Kidney (tissue), 13 donors: ENCODE measurements at regions not wholly inside any gene's neighbourhood (a gene's known extent, or its start where the extent isn't known, plus 50 kb on each side); places are given as distances from the start of the nearest gene placed in this dataset.

ENCODE experiments used
- DNase-seq, 5 donors: peaks; one replicate each; pipeline ENCODE4 v3.0.0-alpha.2; 2013 to 2020
- FAIRE-seq: peaks from 2 replicates; lab custom pipeline; 2012; peaks lifted over from hg19 to GRCh38; lab: Jason Lieb, UNC
- H3K27ac ChIP-seq, 2 donors: one replicate each; pipeline ENCODE4 v1.7.0; 2013; ENCODE audit warnings: low read depth in 2 of 2, low read length in 2 of 2, inconsistent platforms in 1 of 2
- H3K27me3 ChIP-seq: one replicate; pipeline ENCODE4 v1.7.1; 2013; ENCODE audit warnings: low read length, inconsistent platforms; ENCODE audit not compliant: control insufficient read depth, insufficient read depth
- H3K36me3 ChIP-seq, 3 donors: one replicate each; pipeline versions ENCODE4 v1.7.0 to v1.7.1; 2013; ENCODE audit warnings: low read length in 3 of 3, control low read depth in 1 of 3, inconsistent platforms in 1 of 3; ENCODE audit not compliant: insufficient read depth in 3 of 3, control insufficient read depth in 2 of 3
- H3K4me1 ChIP-seq, 3 donors: one replicate each; pipeline versions ENCODE4 v1.7.0 to v1.7.1; 2013; ENCODE audit warnings: low read length in 3 of 3, inconsistent platforms in 1 of 3, low read depth in 1 of 3; ENCODE audit not compliant: control insufficient read depth in 2 of 3, insufficient read depth in 2 of 3
- H3K4me3 ChIP-seq, 3 donors: one replicate each; pipeline versions ENCODE4 v1.7.0 to v1.8.1; 2013; ENCODE audit warnings: low read length in 3 of 3, control low read depth in 1 of 3, inconsistent platforms in 1 of 3
- H3K9ac ChIP-seq, 3 donors: one replicate each; pipeline versions ENCODE4 v1.7.0 to v1.7.1; 2013; ENCODE audit warnings: low read length in 3 of 3, control low read depth in 1 of 3, inconsistent platforms in 1 of 3
- H3K9me3 ChIP-seq, 3 donors: one replicate each; pipeline versions ENCODE4 v1.7.0 to v1.7.1; 2013; ENCODE audit warnings: low read length in 3 of 3, control low read depth in 1 of 3, inconsistent platforms in 1 of 3; ENCODE audit not compliant: control insufficient read depth in 2 of 3, insufficient read depth in 1 of 3
- intact Hi-C: fragments of 100-400 bp; cut with DNase I; formaldehyde crosslinking; loops from one replicate; pipeline ENCODE4 v1.11.1; 2022
- TF ChIP-seq, protein P1 (sequence below): IDR thresholded peaks from 3 replicates; pipeline ENCODE4 v1.5.1; 2012; ENCODE audit warnings: mild to moderate bottlenecking, moderate library complexity, borderline replicate concordance; ENCODE audit not compliant: insufficient read depth; ENCODE audit errors: extremely low read depth
- donor health status: control.
- donor health status: control.
- donor health status: control.
- donor health status: control.
- donor health status: control.
- donor health status: DM: yes; HTN: yes; CAD: no.
- donor health status: Normal renal cell carcinoma (clear cell type).

DNA sequence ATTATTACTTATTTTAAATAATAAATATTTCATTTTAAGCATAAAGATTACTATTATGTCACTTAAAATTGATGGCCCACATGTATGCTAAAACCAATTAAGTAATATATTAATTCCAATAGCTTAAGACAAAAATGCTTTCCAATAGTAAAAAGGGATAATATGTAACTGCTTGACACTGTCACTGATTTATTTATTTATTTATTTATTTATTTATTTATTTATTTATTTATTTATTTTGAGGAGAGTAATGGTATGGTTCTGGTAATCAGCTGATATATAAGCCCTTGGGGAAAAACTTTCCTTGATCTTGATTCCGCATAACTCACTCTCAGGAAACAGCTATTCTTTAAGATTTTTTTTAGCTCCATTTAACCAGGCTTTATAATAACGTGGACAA lies 903.0 kb upstream of the ATXN8OS start:
- Histone ChIP-seq H3K27me3 (no peaks in the 10 kb centered on the region), H3K36me3 (no peaks in the 10 kb centered on the region), H3K9me3 (no peaks in the 10 kb centered on the region), H3K9ac (no peak overlapping the region), H3K4me3 (no peak overlapping the region), H3K4me1 (no peaks in the 10 kb centered on the region), H3K27ac (no peak overlapping the region)
- intact Hi-C loops = no loop called here
- FAIRE-seq (peak; percentile 33), DNase-seq (no peak)
- TF ChIP-seq, protein P1, sequence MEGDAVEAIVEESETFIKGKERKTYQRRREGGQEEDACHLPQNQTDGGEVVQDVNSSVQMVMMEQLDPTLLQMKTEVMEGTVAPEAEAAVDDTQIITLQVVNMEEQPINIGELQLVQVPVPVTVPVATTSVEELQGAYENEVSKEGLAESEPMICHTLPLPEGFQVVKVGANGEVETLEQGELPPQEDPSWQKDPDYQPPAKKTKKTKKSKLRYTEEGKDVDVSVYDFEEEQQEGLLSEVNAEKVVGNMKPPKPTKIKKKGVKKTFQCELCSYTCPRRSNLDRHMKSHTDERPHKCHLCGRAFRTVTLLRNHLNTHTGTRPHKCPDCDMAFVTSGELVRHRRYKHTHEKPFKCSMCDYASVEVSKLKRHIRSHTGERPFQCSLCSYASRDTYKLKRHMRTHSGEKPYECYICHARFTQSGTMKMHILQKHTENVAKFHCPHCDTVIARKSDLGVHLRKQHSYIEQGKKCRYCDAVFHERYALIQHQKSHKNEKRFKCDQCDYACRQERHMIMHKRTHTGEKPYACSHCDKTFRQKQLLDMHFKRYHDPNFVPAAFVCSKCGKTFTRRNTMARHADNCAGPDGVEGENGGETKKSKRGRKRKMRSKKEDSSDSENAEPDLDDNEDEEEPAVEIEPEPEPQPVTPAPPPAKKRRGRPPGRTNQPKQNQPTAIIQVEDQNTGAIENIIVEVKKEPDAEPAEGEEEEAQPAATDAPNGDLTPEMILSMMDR = no peak

DNA sequence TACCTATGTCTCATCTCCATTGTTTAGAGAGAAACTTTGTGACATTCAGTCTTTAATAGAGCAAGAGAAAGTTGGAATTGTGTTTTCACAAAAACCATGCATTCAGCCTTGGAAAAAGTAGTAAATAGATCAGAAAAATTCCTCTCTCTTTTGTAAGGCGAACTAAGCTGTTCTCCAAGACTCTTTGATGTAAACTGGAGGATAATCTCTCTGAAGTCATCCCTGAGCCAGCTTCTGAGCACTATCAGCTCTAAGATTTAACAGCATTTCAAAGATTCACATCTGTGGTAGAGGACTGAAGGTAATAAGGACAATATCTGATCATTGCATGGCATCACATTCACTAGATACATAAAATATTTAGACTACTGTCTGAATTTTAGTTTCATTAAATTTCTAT lies 904.6 kb upstream of the ATXN8OS start:
- TF ChIP-seq, protein P1 = no peak
- no peak overlapping the region for H3K9ac ChIP-seq
- intact Hi-C loops = no loop called here
- H3K27me3 ChIP-seq = no peaks in the 10 kb centered on the region
- no peak for FAIRE-seq
- DNase-seq = no peak
- H3K36me3 ChIP-seq = no peaks in the 10 kb centered on the region
- no peak overlapping the region for H3K4me3 ChIP-seq
- H3K27ac ChIP-seq = no peak overlapping the region
- H3K4me1 ChIP-seq = no peaks in the 10 kb centered on the region
- H3K9me3 ChIP-seq = no peaks in the 10 kb centered on the region

DNA sequence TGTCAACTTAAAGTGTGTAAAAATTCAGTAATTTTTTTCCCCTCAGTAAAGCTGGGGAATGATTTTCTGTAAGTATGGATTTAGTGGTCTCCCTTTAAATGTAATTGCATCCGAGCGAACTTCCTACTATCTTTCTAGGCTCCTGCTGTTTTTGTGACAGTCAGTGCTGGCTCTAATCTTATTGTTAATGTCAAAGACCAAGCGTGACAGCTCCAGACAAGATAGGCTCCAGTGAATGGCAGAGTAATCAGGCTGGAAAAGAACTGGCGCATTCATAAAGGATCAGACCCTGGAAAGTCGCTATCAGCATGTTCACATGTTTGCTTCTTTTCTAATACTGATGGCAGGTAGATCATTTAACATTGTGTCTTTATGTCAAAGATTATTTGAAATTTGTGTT lies 908.0 kb upstream of the ATXN8OS start:
- DNase-seq (no peak), FAIRE-seq (no peak)
- Histone ChIP-seq H3K4me3 (no peak overlapping the region), H3K27ac (no peak overlapping the region), H3K9ac (no peak overlapping the region), H3K4me1 (no peaks in the 10 kb centered on the region), H3K27me3 (no peaks in the 10 kb centered on the region), H3K9me3 (no peaks in the 10 kb centered on the region), H3K36me3 (no peaks in the 10 kb centered on the region)
- TF ChIP-seq, protein P1 = no peak
- intact Hi-C loops = no loop called here

DNA sequence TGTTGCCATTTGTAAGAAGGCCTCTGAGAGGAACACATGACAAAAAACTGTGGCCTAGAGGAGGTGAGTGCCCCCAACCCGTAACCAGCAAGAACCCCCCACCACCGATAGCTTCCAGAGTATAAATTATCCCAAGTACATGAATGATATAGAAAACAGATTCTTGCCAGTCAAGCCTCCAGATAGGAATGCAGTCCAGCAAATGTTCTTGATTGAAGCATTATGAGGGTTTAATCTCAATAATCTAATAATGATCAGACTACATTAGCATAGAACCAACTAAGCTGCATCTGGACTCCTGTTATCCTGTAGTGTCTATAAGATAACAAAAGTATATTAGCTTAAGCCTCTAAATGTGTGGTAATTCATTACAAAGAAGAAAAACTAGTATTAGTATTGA lies 908.9 kb upstream of the ATXN8OS start:
- intact Hi-C loops = no loop called here
- Histone ChIP-seq H3K36me3 (no peaks in the 10 kb centered on the region), H3K27ac (no peak overlapping the region), H3K4me1 (no peaks in the 10 kb centered on the region), H3K4me3 (no peak overlapping the region), H3K27me3 (no peaks in the 10 kb centered on the region), H3K9ac (no peak overlapping the region), H3K9me3 (no peaks in the 10 kb centered on the region)
- no peak for DNase-seq
- FAIRE-seq = no peak
- TF ChIP-seq, protein P1 = no peak
